OCI-LY1 (cell line): ENCODE measurements at regions not wholly inside any gene's neighbourhood (a gene's known extent, or its start where the extent isn't known, plus 50 kb on each side); places are given as distances from the start of the nearest gene placed in this dataset.

Source experiments
- H2AFZ ChIP-seq: fragments of 200-600 bp; sonication (generic), shearing (Covaris generic); 2 replicates; pipeline ENCODE4 v1.6.0; 2014; ENCODE audit warnings: antibody characterized with exemption, mild to moderate bottlenecking, low read length
- H3F3A ChIP-seq: fragments of 200-600 bp; sonication (generic), shearing (Covaris generic); 2 replicates; pipeline ENCODE4 v1.6.0; 2014; ENCODE audit warnings: mild to moderate bottlenecking, antibody characterized with exemption, low read length, moderate library complexity; ENCODE audit not compliant: insufficient read depth
- H3K27ac ChIP-seq: fragments of 200-600 bp; sonication (generic); 2 replicates; pipeline ENCODE4 v1.5.1; 2014; ENCODE audit warnings: low read length, mixed run types, mild to moderate bottlenecking, low read depth; ENCODE audit not compliant: poor library complexity, severe bottlenecking
- H3K27me3 ChIP-seq: fragments of 200-600 bp; sonication (generic); 2 replicates; pipeline ENCODE4 v1.6.0; 2014; ENCODE audit warnings: antibody characterized with exemption, mild to moderate bottlenecking, low read length, moderate library complexity; ENCODE audit not compliant: insufficient read depth
- H3K36me3 ChIP-seq: fragments of 200-600 bp; sonication (generic); 2 replicates; pipeline ENCODE4 v1.6.1; 2014; ENCODE audit warnings: mild to moderate bottlenecking, antibody characterized with exemption, low read length, moderate library complexity, mixed read lengths; ENCODE audit not compliant: insufficient read depth
- H3K4me1 ChIP-seq: fragments of 200-600 bp; sonication (generic); 2 replicates; pipeline ENCODE4 v1.5.1; 2014; ENCODE audit warnings: mild to moderate bottlenecking, low read length, moderate library complexity; ENCODE audit not compliant: insufficient read depth, severe bottlenecking
- H3K4me2 ChIP-seq: fragments of 200-600 bp; sonication (generic), shearing (Covaris generic); 2 replicates; pipeline ENCODE4 v1.6.1; 2014; ENCODE audit warnings: low read length
- H3K4me3 ChIP-seq: fragments of 200-600 bp; sonication (generic); 2 replicates; pipeline ENCODE4 v1.5.1; 2014; ENCODE audit warnings: low read length, low read depth, mild to moderate bottlenecking, mixed read lengths; ENCODE audit not compliant: poor library complexity, severe bottlenecking
- H3K79me2 ChIP-seq: fragments of 200-600 bp; shearing (Covaris generic); 2 replicates; pipeline ENCODE4 v1.6.1; 2016; ENCODE audit warnings: mixed run types, low read length, mixed read lengths; ENCODE audit not compliant: insufficient read depth
- H3K9ac ChIP-seq: fragments of 200-600 bp; sonication (generic), shearing (Covaris generic); 2 replicates; pipeline ENCODE4 v1.6.1; 2014; ENCODE audit warnings: mild to moderate bottlenecking, low read length, mixed read lengths
- H3K9me2 ChIP-seq: fragments of 200-600 bp; sonication (generic), shearing (Covaris generic); 2 replicates; pipeline ENCODE4 v1.6.1; 2014; ENCODE audit warnings: low read depth, mild to moderate bottlenecking, low read length, mixed read lengths
- H3K9me3 ChIP-seq: fragments of 200-600 bp; shearing (Covaris generic); 2 replicates; pipeline ENCODE4 v1.6.1; 2014; ENCODE audit warnings: low read length, mixed read lengths
- H4K20me1 ChIP-seq: fragments of 200-600 bp; sonication (generic), shearing (Covaris generic); 2 replicates; pipeline ENCODE4 v1.6.0; 2016; ENCODE audit warnings: mild to moderate bottlenecking, low read length; ENCODE audit not compliant: insufficient read depth
- EZH2 ChIP-seq: fragments of 200-600 bp; sonication (generic), shearing (Covaris generic); IDR thresholded peaks from 2 replicates; pipeline ENCODE4 v1.8.0; 2017; ENCODE audit warnings: borderline replicate concordance, mixed run types, mild to moderate bottlenecking, antibody characterized with exemption, low read length, moderate library complexity, mixed read lengths
- TF ChIP-seq, protein P1 (sequence below): fragments of 200-600 bp; sonication (generic), shearing (Covaris generic); IDR thresholded peaks from 2 replicates; pipeline ENCODE4 v1.5.1; 2017; ENCODE audit warnings: mild to moderate bottlenecking, antibody characterized with exemption, low read length, moderate library complexity, mixed read lengths

DNA sequence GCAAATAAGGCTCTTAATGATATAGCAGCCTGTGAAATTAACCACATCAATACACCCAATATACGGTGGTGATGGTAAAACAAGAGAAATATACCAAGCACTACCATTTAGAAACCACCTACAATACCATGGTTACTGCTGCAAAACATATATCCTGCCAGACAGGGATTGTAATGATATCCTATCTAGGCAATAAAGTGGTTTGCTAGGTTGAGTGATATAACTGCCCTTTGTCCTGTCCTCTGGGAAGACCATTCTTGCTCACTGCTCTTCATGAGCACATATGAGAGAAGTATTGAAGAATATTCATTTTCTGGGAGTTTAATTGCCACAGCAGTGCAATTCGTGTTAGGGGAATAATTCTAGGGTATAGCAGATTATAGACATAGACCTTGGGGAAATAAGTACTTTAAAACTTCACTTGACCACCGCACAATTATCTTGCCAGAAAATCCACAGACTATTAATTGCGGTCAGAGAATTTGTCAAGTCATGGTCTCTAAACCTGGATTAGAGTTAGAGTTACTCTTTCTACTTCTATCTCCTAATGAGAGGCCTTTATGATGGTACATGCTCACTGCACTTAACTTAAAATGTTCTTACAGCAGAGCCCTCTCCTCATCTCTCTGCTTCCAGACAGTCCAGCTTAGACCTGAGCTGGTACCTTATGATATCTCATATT lies 413.0 kb downstream of the ZNF608 start:
- no peaks in the 10 kb centered on the region for H3K79me2 ChIP-seq
- 0 out of 2 replicates have a peak, but pooled peaks cover 8% of the 10 kb centered on the region for H3K9me3 ChIP-seq
- H4K20me1 ChIP-seq, result no peaks in the 10 kb centered on the region
- no peaks in the 10 kb centered on the region for H3K4me1 ChIP-seq
- no peaks in the 10 kb centered on the region for H3K27me3 ChIP-seq
- no peak overlapping the region for H2AFZ ChIP-seq
- no peak overlapping the region for H3K27ac ChIP-seq
- TF ChIP-seq, protein P1, sequence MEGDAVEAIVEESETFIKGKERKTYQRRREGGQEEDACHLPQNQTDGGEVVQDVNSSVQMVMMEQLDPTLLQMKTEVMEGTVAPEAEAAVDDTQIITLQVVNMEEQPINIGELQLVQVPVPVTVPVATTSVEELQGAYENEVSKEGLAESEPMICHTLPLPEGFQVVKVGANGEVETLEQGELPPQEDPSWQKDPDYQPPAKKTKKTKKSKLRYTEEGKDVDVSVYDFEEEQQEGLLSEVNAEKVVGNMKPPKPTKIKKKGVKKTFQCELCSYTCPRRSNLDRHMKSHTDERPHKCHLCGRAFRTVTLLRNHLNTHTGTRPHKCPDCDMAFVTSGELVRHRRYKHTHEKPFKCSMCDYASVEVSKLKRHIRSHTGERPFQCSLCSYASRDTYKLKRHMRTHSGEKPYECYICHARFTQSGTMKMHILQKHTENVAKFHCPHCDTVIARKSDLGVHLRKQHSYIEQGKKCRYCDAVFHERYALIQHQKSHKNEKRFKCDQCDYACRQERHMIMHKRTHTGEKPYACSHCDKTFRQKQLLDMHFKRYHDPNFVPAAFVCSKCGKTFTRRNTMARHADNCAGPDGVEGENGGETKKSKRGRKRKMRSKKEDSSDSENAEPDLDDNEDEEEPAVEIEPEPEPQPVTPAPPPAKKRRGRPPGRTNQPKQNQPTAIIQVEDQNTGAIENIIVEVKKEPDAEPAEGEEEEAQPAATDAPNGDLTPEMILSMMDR, result no peak
- no peak for TF ChIP-seq EZH2
- no peak overlapping the region for H3K4me2 ChIP-seq
- no peaks in the 10 kb centered on the region for H3K36me3 ChIP-seq
- no peaks in the 10 kb centered on the region for H3K9me2 ChIP-seq
- H3K9ac ChIP-seq, result no peak overlapping the region
- no peak overlapping the region for H3K4me3 ChIP-seq
- no peaks in the 10 kb centered on the region for H3F3A ChIP-seq

GRCh38 chr5:124332273-124332672 lies 414.2 kb downstream of the ZNF608 start:
- Histone ChIP-seq H3K79me2 (no peaks in the 10 kb centered on the region), H3K4me1 (no peaks in the 10 kb centered on the region), H3K27me3 (no peaks in the 10 kb centered on the region), H2AFZ (no peak overlapping the region), H3K9me2 (no peaks in the 10 kb centered on the region), H3K9me3 (0 out of 2 replicates have a peak, but pooled peaks cover 5% of the 10 kb centered on the region), H3K27ac (no peak overlapping the region), H4K20me1 (no peaks in the 10 kb centered on the region), H3K4me3 (no peak overlapping the region), H3F3A (no peaks in the 10 kb centered on the region), H3K4me2 (no peak overlapping the region), H3K9ac (no peak overlapping the region), H3K36me3 (no peaks in the 10 kb centered on the region)
- TF ChIP-seq EZH2, result no peak
- TF ChIP-seq, protein P1, result no peak

- no peaks in the 10 kb centered on the region for H3K4me1 ChIP-seq
- H3K9me2 ChIP-seq, result no peaks in the 10 kb centered on the region
- H4K20me1 ChIP-seq, result no peaks in the 10 kb centered on the region
- H3K27ac ChIP-seq, result no peak overlapping the region
- no peaks in the 10 kb centered on the region for H3K79me2 ChIP-seq
- H3K4me2 ChIP-seq, result no peak overlapping the region
- no peak overlapping the region for H3K4me3 ChIP-seq
- TF ChIP-seq, protein P1, result no peak
- TF ChIP-seq EZH2, result no peak
- 0 out of 2 replicates have a peak, but pooled peaks cover 5% of the 10 kb centered on the region for H3K9me3 ChIP-seq
- no peak overlapping the region for H3K9ac ChIP-seq
- H2AFZ ChIP-seq, result no peak overlapping the region
- H3K27me3 ChIP-seq, result no peaks in the 10 kb centered on the region
- no peaks in the 10 kb centered on the region for H3K36me3 ChIP-seq
- H3F3A ChIP-seq, result no peaks in the 10 kb centered on the region
Measured at GRCh38 chr5:124330595-124331220, 415.7 kb downstream of the ZNF608 start.
